ENCODE measurements at regions not wholly inside any gene's neighbourhood (a gene's known extent, or its start where the extent isn't known, plus 50 kb on each side); places are given as distances from the start of the nearest gene placed in this dataset.

- Mint-ChIP-seq H3K4me3 (ENCODE audit: low read depth, unreplicated experiment) (no peak overlapping the region), H3K27ac (ENCODE audit: unreplicated experiment) (no peak overlapping the region), H3K36me3 (ENCODE audit: insufficient read depth, unreplicated experiment) (no peaks in the 10 kb centered on the region), H3K27me3 (ENCODE audit: unreplicated experiment) (no peaks in the 10 kb centered on the region), H3K9me3 (ENCODE audit: low read depth, unreplicated experiment) (no peaks in the 10 kb centered on the region), H3K4me1 (ENCODE audit: low read depth, unreplicated experiment) (no peaks in the 10 kb centered on the region)
- DNase-seq: no peak
- no peak for TF ChIP-seq CTCF (IDR thresholded peaks at IDR 0.05; ENCODE audit: unreplicated experiment)
- CTCF ChIA-PET: no interaction called here
- BruUV-seq (replicated peaks): no TSS peak
- intact Hi-C loops (cut with micrococcal nuclease; ENCODE audit: unreplicated experiment): no loop called here
Observed at GRCh38 chr10:130882906-130883305, 428.6 kb downstream of the TCERG1L start.

GRCh38 chr10:130884456-130884855, 427.1 kb downstream of the TCERG1L start:
- CTCF ChIA-PET: no interaction called here
- no TSS peak for BruUV-seq (replicated peaks)
- TF ChIP-seq CTCF (IDR thresholded peaks at IDR 0.05; ENCODE audit: unreplicated experiment): no peak
- Mint-ChIP-seq H3K9me3 (ENCODE audit: low read depth, unreplicated experiment) (no peaks in the 10 kb centered on the region), H3K4me3 (ENCODE audit: low read depth, unreplicated experiment) (no peak overlapping the region), H3K27me3 (ENCODE audit: unreplicated experiment) (no peaks in the 10 kb centered on the region), H3K36me3 (ENCODE audit: insufficient read depth, unreplicated experiment) (no peaks in the 10 kb centered on the region), H3K27ac (ENCODE audit: unreplicated experiment) (no peak overlapping the region), H3K4me1 (ENCODE audit: low read depth, unreplicated experiment) (no peaks in the 10 kb centered on the region)
- intact Hi-C loops (cut with micrococcal nuclease; ENCODE audit: unreplicated experiment): no loop called here
- DNase-seq: no peak

GRCh38 chr10:130885021-130885655, 426.4 kb downstream of the TCERG1L start:
- CTCF ChIA-PET: no interaction called here
- no peak overlapping the region for H3K4me3 Mint-ChIP-seq (ENCODE audit: low read depth, unreplicated experiment)
- H3K4me1 Mint-ChIP-seq (ENCODE audit: low read depth, unreplicated experiment): no peaks in the 10 kb centered on the region
- TF ChIP-seq CTCF (IDR thresholded peaks at IDR 0.05; ENCODE audit: unreplicated experiment): no peak
- DNase-seq: no peak
- intact Hi-C loops (cut with micrococcal nuclease; ENCODE audit: unreplicated experiment): no loop called here
- H3K36me3 Mint-ChIP-seq (ENCODE audit: insufficient read depth, unreplicated experiment): no peaks in the 10 kb centered on the region
- no peak overlapping the region for H3K27ac Mint-ChIP-seq (ENCODE audit: unreplicated experiment)
- no TSS peak for BruUV-seq (replicated peaks)
- no peaks in the 10 kb centered on the region for H3K27me3 Mint-ChIP-seq (ENCODE audit: unreplicated experiment)
- H3K9me3 Mint-ChIP-seq (ENCODE audit: low read depth, unreplicated experiment): no peaks in the 10 kb centered on the region

- CTCF ChIA-PET: no interaction called here
- no peak overlapping the region for H3K4me3 Mint-ChIP-seq (ENCODE audit: low read depth, unreplicated experiment)
- no peak overlapping the region for H3K27ac Mint-ChIP-seq (ENCODE audit: unreplicated experiment)
- H3K9me3 Mint-ChIP-seq (ENCODE audit: low read depth, unreplicated experiment): no peaks in the 10 kb centered on the region
- intact Hi-C loops (cut with micrococcal nuclease; ENCODE audit: unreplicated experiment): no loop called here
- no TSS peak for BruUV-seq (replicated peaks)
- H3K4me1 Mint-ChIP-seq (ENCODE audit: low read depth, unreplicated experiment): no peaks in the 10 kb centered on the region
- no peak for TF ChIP-seq CTCF (IDR thresholded peaks at IDR 0.05; ENCODE audit: unreplicated experiment)
- no peaks in the 10 kb centered on the region for H3K27me3 Mint-ChIP-seq (ENCODE audit: unreplicated experiment)
- DNase-seq: no peak
- no peaks in the 10 kb centered on the region for H3K36me3 Mint-ChIP-seq (ENCODE audit: insufficient read depth, unreplicated experiment)
Observed at GRCh38 chr10:130887170-130887569, 424.4 kb downstream of the TCERG1L start.
